ENCODE measurements at regions not wholly inside any gene's neighbourhood (a gene's known extent, or its start where the extent isn't known, plus 50 kb on each side); places are given as distances from the start of the nearest gene placed in this dataset.

DNA sequence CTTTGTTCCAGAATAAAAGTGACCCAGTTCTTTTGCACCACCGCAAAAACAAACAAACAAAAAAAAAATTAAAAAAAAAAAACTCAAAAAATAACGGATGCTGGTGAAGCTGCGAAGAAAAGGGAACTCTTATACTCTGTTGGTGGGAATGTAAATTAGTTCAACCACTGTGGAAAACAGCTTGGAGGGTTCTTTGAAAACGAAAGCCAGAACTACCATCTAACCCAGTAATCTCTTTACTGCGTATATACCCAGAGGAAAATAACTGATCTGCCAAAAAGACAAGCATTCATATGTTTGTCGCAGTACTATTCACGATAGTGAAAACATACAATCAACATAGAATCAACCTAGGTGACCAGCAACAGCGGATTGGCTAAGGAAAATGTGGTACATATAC lies 298.9 kb upstream of the CBLB start:
- no peaks in the 10 kb centered on the region for H3K36me3 ChIP-seq (ENCODE audit: insufficient read depth, insufficient read length, low read length)
- no peak for TF ChIP-seq ZNF274 (IDR thresholded peaks at IDR 0.05; ENCODE audit: low read depth, low read length)
- TF ChIP-seq SUZ12 (IDR thresholded peaks at IDR 0.05; ENCODE audit: extremely low read depth, insufficient read depth, insufficient read length) = no peak
- no peak for TF ChIP-seq YY1 (IDR thresholded peaks at IDR 0.05; ENCODE audit: insufficient read depth, insufficient read length)
- H3K4me3 ChIP-seq (ENCODE audit: insufficient read length, low read depth) = no peak overlapping the region
- no peaks in the 10 kb centered on the region for H3K27me3 ChIP-seq (ENCODE audit: insufficient read depth, insufficient read length)
- H3K9me3 ChIP-seq (ENCODE audit: insufficient read depth, low read length) = no peaks in the 10 kb centered on the region
- no peak overlapping the region for H3K9ac ChIP-seq (ENCODE audit: insufficient read length, low read depth)
- no peak for DNase-seq (ENCODE audit: low read depth, low spot score)
- H3K4me1 ChIP-seq (ENCODE audit: insufficient read depth, insufficient read length) = no peaks in the 10 kb centered on the region

DNA sequence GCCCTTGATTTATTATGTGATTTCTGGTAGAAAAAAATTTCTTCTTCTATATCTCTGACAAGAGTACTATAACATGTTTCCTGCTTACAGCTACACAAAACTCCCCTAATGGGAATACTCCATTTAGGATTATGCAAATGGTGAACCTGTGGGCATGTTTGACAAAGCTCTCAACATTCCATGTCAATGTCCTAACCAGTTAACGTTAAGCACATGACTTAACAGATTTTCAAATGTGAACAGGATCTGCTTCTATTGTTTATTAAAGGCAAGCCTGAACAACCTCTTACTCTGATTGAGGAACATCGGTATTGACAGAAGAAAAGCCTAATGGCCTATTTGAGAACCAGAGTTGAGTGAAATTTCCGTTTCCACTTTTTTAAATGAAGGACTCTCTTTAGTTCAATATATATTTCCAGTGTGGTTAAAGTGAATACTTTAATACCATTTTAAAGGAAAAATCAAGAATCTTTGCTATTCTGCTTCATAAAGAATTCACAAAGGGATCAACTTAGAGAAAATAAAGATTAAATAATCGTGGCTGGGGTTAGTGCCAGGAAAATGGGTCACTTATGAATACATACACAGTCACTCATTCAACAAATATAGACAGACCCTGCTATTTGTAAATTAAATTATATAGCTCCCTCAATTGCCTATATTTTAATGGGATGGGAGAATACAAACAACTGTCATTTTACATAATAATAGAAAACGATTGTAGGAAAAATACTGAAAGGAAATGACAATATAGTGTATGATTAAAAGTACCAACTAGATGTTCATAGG lies 300.3 kb upstream of the CBLB start:
- Histone ChIP-seq H3K4me1 (ENCODE audit: insufficient read depth, insufficient read length) (no peaks in the 10 kb centered on the region), H3K9me3 (ENCODE audit: insufficient read depth, low read length) (no peaks in the 10 kb centered on the region), H3K36me3 (ENCODE audit: insufficient read depth, insufficient read length, low read length) (no peaks in the 10 kb centered on the region), H3K4me3 (ENCODE audit: insufficient read length, low read depth) (no peak overlapping the region), H3K27me3 (ENCODE audit: insufficient read depth, insufficient read length) (no peaks in the 10 kb centered on the region), H3K9ac (ENCODE audit: insufficient read length, low read depth) (no peak overlapping the region)
- DNase-seq (ENCODE audit: low read depth, low spot score) = peak; percentile 11
- TF ChIP-seq ZNF274 (IDR thresholded peaks at IDR 0.05; ENCODE audit: low read depth, low read length) (no peak), SUZ12 (IDR thresholded peaks at IDR 0.05; ENCODE audit: extremely low read depth, insufficient read depth, insufficient read length) (no peak), YY1 (IDR thresholded peaks at IDR 0.05; ENCODE audit: insufficient read depth, insufficient read length) (no peak)

DNA sequence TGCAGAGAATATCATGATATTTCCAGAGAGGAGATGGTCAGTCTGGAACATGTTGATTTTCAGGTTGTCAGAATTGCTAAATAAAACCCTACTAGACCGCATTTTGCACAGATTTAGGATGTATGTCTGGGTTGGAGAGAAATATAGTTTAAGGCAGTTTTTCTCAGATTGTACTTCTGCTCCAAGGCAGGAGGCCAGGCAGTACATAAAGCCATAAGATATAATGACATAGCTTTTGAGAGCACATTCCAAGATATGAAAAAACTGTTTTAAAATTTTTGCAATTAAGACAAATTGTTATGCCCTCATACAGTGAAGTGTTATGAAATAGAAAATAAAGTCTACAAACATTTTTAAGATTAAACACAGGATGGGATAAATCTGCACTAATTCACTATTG lies 301.8 kb upstream of the CBLB start:
- Histone ChIP-seq H3K36me3 (ENCODE audit: insufficient read depth, insufficient read length, low read length) (no peaks in the 10 kb centered on the region), H3K27me3 (ENCODE audit: insufficient read depth, insufficient read length) (no peaks in the 10 kb centered on the region), H3K9me3 (ENCODE audit: insufficient read depth, low read length) (no peaks in the 10 kb centered on the region), H3K4me1 (ENCODE audit: insufficient read depth, insufficient read length) (no peaks in the 10 kb centered on the region), H3K4me3 (ENCODE audit: insufficient read length, low read depth) (no peak overlapping the region), H3K9ac (ENCODE audit: insufficient read length, low read depth) (no peak overlapping the region)
- DNase-seq (ENCODE audit: low read depth, low spot score) = no peak
- no peak for TF ChIP-seq YY1 (IDR thresholded peaks at IDR 0.05; ENCODE audit: insufficient read depth, insufficient read length)
- TF ChIP-seq SUZ12 (IDR thresholded peaks at IDR 0.05; ENCODE audit: extremely low read depth, insufficient read depth, insufficient read length) = no peak
- no peak for TF ChIP-seq ZNF274 (IDR thresholded peaks at IDR 0.05; ENCODE audit: low read depth, low read length)

DNA sequence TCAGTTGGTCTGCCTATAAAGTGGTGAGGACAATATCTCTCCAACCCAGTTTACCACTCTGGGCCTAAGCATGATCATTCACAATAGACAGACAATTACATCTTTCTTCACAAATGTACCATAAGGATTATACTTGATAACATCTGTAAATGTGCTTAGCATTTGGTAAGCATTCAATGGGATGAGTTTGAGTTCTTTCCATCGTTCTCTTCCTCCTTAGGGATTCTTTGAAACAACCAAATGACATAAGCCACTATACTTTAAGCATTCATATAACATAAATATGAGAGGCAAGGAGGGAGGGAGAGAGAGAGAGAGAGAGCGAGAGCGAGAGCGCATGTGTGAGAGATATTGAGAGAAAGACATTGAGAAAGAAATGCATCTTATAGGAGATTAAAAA lies 303.3 kb upstream of the CBLB start:
- Histone ChIP-seq H3K4me1 (ENCODE audit: insufficient read depth, insufficient read length) (no peaks in the 10 kb centered on the region), H3K27me3 (ENCODE audit: insufficient read depth, insufficient read length) (no peaks in the 10 kb centered on the region), H3K9ac (ENCODE audit: insufficient read length, low read depth) (no peak overlapping the region), H3K4me3 (ENCODE audit: insufficient read length, low read depth) (no peak overlapping the region), H3K36me3 (ENCODE audit: insufficient read depth, insufficient read length, low read length) (no peaks in the 10 kb centered on the region), H3K9me3 (ENCODE audit: insufficient read depth, low read length) (no peaks in the 10 kb centered on the region)
- TF ChIP-seq ZNF274 (IDR thresholded peaks at IDR 0.05; ENCODE audit: low read depth, low read length) = no peak
- no peak for TF ChIP-seq YY1 (IDR thresholded peaks at IDR 0.05; ENCODE audit: insufficient read depth, insufficient read length)
- no peak for TF ChIP-seq SUZ12 (IDR thresholded peaks at IDR 0.05; ENCODE audit: extremely low read depth, insufficient read depth, insufficient read length)
- DNase-seq (ENCODE audit: low read depth, low spot score) = no peak

DNA sequence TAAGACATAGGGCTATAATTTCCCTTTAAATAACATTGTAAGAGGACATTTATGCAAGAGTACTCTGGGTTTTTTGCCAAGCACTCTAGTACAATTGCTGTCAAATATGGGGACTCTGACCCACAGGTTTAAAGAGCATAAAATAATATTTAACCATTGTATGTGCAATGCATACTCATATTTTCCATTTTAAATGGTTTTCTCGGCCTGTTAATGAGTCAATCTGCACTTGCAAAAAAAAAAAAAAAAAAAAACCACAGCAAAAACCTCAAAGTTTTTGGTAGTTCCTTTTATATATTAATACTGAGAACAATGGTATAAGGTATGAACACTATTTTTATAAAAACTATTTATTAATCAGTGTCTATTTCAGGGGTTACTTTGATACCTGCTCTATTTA lies 304.0 kb upstream of the CBLB start:
- no peak for DNase-seq (ENCODE audit: low read depth, low spot score)
- Histone ChIP-seq H3K4me1 (ENCODE audit: insufficient read depth, insufficient read length) (no peaks in the 10 kb centered on the region), H3K9me3 (ENCODE audit: insufficient read depth, low read length) (no peaks in the 10 kb centered on the region), H3K4me3 (ENCODE audit: insufficient read length, low read depth) (no peak overlapping the region), H3K27me3 (ENCODE audit: insufficient read depth, insufficient read length) (no peaks in the 10 kb centered on the region), H3K9ac (ENCODE audit: insufficient read length, low read depth) (no peak overlapping the region), H3K36me3 (ENCODE audit: insufficient read depth, insufficient read length, low read length) (no peaks in the 10 kb centered on the region)
- TF ChIP-seq SUZ12 (IDR thresholded peaks at IDR 0.05; ENCODE audit: extremely low read depth, insufficient read depth, insufficient read length) (no peak), ZNF274 (IDR thresholded peaks at IDR 0.05; ENCODE audit: low read depth, low read length) (no peak), YY1 (IDR thresholded peaks at IDR 0.05; ENCODE audit: insufficient read depth, insufficient read length) (no peak)

DNA sequence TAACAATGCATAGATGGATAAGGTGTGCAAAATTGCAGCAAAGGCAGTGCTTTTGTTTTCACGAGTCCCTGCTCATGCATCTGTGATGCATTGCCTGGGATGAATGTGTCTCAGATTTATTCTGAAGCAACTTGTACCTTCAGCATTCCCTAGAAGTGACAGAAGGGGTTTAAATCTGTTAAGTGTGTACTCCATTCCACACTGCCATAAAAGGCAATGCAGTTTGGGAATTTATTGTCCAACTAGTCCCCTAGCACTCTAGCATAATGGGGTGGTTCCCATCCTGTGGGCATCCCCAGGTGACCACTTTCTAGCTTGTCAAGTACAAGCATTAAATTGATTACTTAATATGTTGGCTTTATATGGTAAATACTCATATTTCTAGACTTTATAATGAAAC lies 306.5 kb upstream of the CBLB start:
- Histone ChIP-seq H3K36me3 (ENCODE audit: insufficient read depth, insufficient read length, low read length) (no peaks in the 10 kb centered on the region), H3K4me1 (ENCODE audit: insufficient read depth, insufficient read length) (no peaks in the 10 kb centered on the region), H3K4me3 (ENCODE audit: insufficient read length, low read depth) (no peak overlapping the region), H3K9me3 (ENCODE audit: insufficient read depth, low read length) (no peaks in the 10 kb centered on the region), H3K27me3 (ENCODE audit: insufficient read depth, insufficient read length) (no peaks in the 10 kb centered on the region), H3K9ac (ENCODE audit: insufficient read length, low read depth) (no peak overlapping the region)
- DNase-seq (ENCODE audit: low read depth, low spot score) = no peak
- TF ChIP-seq YY1 (IDR thresholded peaks at IDR 0.05; ENCODE audit: insufficient read depth, insufficient read length) (no peak), SUZ12 (IDR thresholded peaks at IDR 0.05; ENCODE audit: extremely low read depth, insufficient read depth, insufficient read length) (no peak), ZNF274 (IDR thresholded peaks at IDR 0.05; ENCODE audit: low read depth, low read length) (no peak)

DNA sequence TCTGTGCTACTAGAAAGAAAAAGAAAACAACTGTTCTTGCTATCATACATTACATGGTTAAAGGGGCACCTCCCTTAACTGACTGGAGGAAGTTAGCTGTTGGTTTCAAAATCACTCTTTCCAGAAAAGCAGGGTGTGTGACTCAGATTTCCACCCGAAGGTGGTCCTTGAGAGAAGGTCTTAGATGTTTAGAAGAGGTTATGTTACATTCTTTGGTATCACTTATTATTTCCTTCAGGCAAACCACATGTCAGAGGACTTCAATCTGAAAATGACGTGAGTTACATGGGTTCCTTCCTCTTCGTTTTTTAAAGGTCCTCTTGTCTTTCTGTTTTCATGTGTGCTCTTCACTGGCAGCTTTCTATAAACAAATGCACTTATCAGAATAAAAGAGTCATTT lies 307.9 kb upstream of the CBLB start:
- Histone ChIP-seq H3K27me3 (ENCODE audit: insufficient read depth, insufficient read length) (no peaks in the 10 kb centered on the region), H3K36me3 (ENCODE audit: insufficient read depth, insufficient read length, low read length) (no peaks in the 10 kb centered on the region), H3K4me1 (ENCODE audit: insufficient read depth, insufficient read length) (no peaks in the 10 kb centered on the region), H3K4me3 (ENCODE audit: insufficient read length, low read depth) (no peak overlapping the region), H3K9ac (ENCODE audit: insufficient read length, low read depth) (no peak overlapping the region), H3K9me3 (ENCODE audit: insufficient read depth, low read length) (no peaks in the 10 kb centered on the region)
- no peak for TF ChIP-seq ZNF274 (IDR thresholded peaks at IDR 0.05; ENCODE audit: low read depth, low read length)
- no peak for TF ChIP-seq YY1 (IDR thresholded peaks at IDR 0.05; ENCODE audit: insufficient read depth, insufficient read length)
- TF ChIP-seq SUZ12 (IDR thresholded peaks at IDR 0.05; ENCODE audit: extremely low read depth, insufficient read depth, insufficient read length) = no peak
- DNase-seq (ENCODE audit: low read depth, low spot score) = no peak
